Stimulated activated CD4-positive, alpha-beta T cell treated with anti-CD3 and anti-CD28 coated beads, Interleukin-1b, Interleukin-23, amount 100 ng/mL, for 48 hours (primary cell): ENCODE measurements at regions not wholly inside any gene's neighbourhood (a gene's known extent, or its start where the extent isn't known, plus 50 kb on each side); places are given as distances from the start of the nearest gene placed in this dataset.
"Not testable (repeated sequence)": the region's sequence is repeated elsewhere in the genome, so short reads cannot be mapped to it uniquely, and the experiment has no call there.

ENCODE experiments used
- DNase-seq: peaks from one replicate; pipeline ENCODE4 v3.0.0-alpha.2; 2020

DNA sequence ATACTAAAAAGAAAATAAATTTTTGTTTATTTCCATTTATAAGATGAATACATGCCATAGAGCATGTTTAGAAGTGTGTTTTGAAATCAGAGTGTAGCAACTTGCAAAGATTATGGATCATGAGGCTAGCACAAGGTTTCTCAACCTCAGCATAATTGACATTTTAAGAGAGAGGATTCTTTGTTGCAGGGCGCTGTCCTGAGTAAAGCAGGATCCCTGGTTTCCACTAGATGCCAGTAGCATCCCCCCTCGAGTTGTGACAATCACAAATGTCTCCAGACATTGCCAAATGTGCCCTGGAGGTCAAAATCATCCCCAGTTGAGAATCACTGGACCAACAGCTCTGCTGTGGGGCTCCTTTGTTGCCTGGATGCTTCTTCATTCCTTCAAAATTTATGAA, 128.5 kb upstream of the RBMS3 start:
- DNase-seq: no peak

DNA sequence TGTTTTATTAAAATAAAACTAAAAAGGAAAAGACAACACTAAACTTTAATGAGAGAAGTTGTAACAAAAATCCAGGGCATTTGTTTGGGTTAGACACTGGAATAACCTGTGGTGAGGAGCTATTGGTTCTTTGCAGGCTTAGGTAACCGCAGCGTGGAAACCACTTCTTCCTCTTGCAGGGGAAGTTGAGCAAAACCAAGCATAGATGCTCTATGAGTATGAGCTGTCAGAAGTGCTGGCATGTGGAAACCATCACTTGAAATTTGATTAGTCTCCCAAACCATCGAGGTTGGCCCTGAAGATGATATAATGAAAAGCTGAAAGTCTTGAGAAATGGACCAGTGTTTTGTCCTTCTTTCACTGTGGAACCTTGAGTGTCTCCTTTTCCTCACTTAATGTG, 127.1 kb upstream of the RBMS3 start:
- DNase-seq: peak; percentile 46

DNA sequence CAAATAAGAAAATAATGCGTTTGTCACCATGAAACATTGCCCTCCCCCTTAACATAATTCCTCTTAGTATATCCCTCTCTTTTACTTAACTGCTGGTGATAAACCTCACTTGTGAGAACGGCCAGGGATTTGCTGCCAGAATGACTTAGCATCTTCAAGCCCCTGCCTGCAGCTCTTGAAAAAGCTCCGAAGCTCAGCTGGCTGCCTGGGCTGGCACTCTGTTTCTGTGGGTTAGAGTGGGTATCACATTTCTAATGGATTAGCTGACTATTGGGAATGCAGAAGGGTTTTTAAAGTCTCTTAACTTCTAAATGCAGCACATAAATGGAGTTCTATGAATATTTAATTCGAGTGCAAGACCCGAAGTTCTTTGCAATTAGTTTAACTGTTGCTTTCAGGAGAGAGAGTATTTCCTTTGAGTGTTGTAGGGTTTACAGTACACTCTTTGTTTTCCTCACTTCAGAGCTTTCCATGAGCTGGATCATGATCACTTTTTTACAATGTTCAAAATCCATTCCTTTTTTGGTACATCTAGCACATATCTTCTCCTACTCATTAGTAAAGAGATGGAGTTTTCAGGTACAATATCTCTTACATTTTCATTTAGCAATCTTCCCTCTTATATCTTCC, 124.7 kb upstream of the RBMS3 start:
- no peak for DNase-seq

DNA sequence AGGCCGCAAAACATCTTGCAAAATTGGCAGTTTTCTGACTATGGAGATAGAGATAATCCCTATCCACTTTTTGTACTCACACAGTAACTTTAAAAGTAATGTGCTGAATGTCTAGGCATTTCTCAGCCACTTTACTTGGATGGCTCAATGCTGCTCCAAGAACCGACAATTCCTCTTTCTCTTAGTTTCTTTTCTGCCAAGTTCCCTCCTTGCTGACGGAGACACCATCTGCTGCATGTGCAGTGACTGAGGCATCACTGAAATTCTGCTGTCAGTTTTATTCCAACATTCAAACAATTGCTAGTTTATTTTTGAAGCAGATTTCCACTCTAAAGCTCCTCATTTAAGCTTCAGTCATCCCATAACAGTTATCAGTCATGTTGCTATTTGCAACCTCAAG, 116.0 kb upstream of the RBMS3 start:
- no peak for DNase-seq

DNA sequence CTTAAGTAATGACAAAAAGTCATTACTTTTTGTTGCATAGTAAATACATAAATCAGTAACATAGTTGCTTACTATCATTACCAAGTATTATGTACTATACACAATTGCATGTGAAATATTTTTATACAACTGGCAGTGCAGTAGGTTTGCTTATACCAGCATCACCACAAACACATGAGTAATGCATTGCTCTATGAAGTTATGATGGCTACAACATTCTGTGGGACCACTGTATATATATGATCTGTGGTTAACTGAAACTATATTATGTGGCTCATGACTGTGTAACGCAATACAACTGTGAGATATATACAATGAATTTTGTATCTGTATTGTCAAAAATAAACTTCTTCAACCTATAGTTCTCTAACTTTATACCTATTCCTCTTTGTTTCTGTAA, 113.7 kb upstream of the RBMS3 start:
- no peak for DNase-seq

DNA sequence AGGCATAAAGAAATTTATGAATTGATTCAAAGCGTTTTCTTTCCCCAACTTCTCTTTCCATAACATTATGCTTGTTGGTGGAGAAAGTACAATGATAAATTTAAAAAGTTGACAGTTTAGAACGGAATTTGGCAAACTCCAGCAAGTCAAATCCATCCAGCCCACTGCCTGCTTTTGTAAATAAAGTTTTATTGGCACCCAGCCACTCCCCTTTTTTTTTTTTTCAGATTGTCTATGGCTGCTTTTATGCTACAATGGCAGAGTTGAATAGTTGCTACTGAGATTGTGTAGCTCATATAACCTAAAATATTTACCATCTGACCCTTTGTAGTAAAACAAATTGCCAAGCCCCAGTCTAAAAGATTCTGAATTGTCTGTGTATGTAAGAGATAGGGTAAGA, 112.8 kb upstream of the RBMS3 start:
- no peak for DNase-seq

DNA sequence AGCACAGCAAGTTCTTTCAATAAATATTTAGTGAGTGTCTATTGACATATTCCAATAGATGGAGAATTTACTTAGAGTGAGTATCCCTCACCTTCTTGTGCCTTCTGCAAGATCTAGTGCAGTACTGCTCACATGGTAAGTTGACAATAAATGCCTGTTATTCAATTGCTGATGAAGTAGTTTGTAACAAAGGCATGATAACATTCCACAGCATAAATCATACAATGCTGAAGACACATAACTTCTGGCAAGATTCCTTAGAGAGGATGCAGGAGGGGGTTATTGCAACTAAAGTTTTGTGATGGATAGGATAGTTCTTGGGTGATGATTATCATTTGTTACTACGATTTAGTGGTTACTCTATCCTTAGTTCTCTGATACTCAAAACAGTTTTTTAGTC, 112.2 kb upstream of the RBMS3 start:
- no peak for DNase-seq

DNA sequence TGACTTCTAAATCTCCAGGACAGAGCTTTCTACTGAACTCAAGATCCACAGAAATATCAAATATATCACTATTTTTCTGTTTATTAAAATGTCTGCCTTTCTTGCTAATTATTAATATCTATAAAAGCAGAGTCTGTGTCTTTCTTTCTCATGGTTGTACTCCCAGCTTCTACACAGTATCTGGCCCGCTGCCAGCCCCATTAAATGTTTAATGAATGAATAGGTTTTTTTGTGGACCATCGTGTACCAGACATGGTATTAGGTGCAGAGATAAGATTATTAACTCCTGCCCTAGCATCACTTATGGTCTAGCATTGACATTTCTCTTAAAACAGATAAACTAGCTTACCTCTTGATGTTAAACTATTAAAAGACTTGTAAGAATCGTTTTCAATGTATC, 111.4 kb upstream of the RBMS3 start:
- DNase-seq: no peak

DNA sequence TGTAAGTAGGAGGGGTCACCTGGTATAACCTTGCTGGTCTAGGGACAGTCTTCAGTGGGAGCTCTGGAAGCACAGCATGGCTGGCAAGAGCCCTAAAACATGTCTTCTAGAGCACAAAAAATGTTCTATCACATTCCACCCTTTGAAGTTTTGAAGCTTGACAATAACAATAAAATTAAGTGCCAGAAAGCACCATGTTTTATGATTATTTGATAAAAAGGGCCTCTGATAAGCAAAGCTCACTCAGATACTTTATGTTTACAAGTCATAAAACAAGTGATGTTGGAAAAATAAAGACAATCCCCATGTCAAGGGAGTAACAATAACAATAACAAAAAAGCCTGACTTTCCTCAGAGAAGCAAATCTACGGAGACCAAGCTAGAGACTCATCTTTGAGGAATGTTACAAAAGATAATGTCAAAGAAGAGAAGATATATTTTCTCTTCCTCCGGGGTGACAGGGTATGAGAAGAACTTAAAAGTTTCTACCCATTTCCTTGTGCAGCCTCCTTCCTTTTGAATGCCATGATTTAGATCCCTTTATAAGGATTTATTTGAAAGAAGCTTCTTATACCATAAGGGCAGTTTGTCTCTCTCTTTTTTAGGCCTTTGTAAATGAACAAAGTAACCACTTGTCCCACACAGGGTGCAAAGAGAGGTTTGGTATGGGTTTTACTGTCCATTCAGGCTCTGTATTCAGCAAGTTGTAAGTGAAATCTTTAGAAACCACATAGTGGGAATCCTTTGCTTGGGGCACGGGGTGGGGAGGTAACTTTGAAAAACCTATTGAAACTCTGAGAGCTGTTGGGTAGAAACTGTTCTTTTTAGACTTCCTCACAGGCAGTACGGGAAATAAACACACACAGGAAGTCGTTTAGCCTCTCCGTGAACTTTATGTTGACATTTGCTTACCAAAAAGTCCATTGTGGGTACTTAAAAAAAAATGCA, 109.6 kb upstream of the RBMS3 start:
- DNase-seq: no peak

DNA sequence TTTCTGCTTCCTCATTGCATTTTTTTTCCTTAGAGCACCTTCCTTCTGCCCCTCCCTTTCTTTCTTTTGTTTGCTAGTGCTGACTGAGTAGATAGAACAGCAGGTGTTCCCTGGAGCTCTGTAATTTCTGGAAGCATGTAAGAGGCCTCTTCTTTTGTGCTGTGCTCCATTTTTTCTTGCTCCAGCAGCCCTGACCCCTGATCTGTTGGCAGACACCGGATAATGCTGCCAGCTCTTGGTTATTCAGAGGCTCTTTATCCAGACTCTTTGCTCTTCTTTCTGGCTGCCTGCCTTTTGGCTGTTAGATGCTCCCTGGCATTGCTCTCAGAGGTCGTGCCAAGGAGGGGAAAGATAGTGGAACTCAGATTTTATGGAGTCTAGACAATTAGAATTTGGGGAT, 104.4 kb upstream of the RBMS3 start:
- no peak for DNase-seq

DNA sequence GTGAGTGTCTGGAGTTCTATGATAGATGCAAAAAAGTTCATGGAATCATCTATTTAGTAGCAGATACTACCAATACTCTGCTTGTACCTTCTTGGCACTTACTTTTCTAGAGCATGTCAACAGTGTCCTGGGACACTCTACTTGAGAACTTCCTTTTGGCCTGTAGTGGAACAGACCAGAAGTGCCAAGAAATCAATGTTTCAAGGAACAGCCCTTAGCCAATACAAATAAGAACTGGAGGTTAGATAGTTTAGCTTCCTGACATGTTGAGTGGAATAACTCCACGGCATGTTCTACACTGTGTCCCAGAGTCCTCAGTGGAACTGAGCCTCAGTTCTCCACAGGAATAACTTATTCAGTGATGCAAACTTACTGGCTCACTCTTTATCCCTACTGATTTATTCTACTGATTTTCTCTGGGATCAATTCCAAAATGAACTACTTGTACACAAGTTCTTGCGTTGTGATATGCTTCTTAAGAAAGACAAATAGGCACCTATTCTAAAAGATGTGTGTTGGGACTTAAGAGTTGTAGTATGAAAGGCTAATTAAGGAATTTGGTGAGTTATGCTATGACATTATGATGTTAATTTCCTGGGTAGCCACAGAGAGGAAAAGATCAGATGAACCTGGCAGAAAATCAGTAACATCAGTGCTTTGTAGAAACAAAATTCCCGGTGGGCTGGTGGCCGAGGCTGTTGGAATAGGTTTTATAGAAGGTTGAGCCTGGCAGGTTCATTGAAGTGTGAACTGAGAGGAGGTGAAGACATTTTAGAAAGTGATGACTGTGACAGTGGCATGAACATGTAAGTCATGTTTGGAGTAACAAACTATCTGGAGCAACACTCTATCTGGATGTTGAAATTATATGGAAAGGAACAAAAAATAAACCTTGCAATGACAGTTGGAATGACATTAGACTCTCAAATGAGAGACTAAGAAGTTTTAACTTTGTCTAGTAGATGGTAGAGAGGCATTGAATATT, 101.8 kb upstream of the RBMS3 start:
- no peak for DNase-seq

DNA sequence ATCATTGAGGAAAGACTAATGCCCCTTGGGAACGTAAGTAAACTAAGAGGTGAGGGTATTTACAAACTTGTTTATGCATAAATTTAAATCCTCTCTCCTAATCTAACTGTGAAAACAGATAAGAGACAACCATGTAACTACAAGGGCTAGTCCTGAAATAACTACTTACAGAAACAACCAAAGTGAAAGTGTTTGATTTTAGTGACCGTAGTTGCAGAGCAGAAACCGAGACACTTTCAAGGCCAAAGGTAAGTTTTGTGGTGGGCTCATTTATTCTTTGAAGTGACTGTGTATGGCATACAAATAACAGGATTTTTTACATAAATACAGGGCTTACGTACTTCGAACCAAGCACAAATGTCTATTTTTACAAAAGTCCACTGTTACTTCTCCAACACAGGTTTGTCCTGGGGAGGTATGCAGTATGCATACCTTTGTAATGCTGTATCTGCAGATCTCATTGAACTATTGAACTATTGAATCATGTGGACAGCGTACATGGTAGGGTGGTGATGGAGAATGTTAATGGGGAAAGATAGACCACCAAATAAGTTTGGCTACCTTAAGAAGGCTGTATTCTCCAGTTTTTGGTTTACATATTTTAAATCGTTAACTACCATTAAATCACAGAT, 99.6 kb upstream of the RBMS3 start:
- no peak for DNase-seq

DNA sequence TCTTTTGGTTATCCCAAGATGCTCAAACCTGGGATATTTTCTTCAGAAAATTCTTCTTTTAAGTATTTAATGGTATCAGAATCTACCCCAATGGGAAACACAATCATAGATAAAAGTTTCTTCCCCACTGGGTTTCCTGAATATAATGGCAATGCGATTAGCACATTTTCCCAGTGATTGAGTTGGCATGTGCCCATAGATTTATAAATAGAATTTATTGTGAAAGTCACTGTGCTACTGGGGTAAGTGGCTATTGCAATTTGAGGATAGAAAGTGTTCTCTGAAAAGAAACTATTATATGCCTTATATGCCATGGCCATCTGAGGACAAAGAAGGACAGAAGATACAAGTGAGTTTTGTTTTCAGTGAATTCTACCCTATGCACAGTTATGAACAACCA, 99.0 kb upstream of the RBMS3 start:
- no peak for DNase-seq

DNA sequence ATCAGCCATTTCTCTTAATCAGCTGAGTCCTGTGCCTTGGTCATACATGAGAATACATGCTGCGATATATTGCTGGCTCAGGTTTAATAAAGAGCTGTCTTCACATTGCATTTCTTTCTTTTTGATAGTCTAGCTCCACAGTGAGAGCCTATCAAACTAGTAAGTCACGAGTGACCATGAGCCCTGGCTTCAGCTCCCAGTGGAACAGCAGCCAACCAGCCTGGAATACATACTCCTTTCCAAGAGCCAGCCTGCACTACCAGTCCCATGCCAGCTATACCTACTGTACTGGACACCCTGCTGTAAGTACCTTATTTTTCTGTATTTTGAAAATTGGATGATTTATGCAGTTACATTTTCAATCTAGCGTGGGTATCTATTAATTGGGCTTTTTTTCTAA, 98.0 kb upstream of the RBMS3 start:
- DNase-seq: not testable (repeated sequence)

DNA sequence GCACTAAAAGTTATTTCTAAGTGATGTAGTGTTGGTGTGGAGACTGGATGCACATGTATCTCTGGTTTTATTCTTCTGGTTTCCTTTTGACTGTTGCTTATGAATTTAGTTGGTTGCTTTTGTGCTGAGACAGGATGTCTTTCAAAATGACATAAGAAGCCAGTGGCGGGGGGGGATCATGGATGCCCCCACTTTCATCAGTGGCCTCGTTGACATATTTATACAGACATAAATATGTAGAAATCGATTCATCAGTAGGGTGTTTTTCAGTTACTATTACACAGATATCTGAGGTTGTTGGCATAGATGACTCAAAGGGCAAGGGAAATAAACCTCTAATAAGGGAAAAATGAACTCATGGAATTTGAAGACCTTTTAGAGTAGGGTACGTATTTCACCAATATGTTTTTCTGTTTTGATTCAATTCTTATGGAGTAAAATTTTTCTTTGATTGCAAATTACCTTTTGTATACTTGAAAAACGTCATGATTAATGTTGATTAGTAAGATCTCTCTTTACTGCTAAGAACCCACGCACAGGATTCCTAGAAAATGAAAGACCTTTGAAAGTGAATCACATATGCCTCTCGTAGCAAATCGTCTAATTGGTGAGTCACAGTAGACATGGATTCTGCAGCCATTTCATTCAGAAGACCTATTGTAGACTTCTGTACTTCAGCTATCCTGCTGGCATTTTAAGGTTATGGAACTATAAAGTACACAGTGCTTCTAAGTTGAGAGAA, 97.4 kb upstream of the RBMS3 start:
- DNase-seq: peak; percentile 54

DNA sequence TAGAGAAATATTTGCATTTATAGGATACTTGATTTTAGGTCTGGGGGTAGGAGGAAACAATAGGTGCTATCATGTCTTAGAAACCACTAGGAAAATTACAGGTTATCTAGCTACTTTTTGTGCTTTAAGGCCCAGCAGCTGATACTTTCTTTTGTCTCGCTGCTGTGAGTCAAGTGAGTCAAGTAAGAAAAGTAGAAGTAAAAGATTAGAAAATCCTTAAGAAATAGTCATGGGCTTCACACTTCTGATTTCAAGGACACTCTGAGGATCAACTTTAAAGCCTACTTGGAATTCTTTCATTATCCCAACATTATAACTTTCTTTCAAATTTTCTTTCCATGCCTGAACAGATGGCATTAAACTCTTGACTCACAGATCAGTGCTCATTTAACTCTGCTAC, 95.2 kb upstream of the RBMS3 start:
- no peak for DNase-seq

DNA sequence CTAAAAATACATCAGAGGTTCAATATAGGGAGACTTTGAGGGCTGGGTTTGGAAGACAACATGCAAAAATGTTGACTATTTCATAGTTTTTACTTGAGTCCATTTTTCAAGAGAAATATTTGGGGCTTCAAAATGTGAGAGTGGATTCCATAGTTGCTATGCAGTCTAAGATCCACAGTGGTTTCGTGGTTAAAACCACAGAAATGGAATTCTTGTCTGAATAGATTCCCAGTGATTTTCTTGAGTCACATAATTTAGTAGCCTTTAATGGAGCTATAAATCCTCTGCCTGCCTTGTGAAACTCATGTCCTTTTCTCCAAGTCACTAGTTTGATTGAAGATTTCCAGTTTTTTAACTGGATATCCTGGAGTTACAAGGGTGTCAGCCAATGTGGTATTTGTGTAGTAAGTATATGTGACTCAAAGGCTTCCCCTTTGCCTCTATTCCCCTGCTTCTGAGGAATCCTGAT, 94.7 kb upstream of the RBMS3 start:
- DNase-seq: no peak

DNA sequence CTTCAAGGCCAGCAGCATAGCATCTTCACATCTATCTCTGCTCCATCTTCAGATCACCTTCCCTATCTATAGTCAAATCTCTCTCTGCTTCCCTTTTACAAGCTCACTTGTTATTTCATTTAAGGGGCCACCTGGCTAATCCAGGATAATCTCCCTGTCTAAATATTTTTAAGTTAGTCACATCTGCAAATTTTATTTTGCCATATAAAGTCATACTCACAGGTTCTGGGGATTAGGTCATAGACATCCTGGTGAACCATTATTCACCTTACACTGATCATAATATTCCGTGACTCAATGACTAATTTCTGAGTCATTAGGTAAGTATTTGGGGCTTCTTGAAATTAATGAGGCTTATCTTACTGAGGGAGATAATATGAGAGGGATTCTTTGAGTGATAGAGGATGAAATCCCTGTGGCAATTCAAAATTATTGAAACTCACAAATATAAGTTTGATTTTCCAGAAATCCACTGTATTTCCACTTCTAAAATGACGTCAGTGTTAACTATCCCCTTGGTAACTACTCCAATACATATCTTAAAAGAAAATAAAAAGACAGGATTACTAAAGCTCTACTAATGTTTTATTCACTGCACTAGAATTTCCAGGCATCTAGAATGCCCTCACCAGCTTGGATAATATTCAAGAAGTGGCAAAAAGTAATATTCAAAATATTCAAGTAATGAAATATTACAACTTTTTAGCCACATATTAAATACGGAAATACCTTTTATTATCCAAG, 93.7 kb upstream of the RBMS3 start:
- DNase-seq: no peak

DNA sequence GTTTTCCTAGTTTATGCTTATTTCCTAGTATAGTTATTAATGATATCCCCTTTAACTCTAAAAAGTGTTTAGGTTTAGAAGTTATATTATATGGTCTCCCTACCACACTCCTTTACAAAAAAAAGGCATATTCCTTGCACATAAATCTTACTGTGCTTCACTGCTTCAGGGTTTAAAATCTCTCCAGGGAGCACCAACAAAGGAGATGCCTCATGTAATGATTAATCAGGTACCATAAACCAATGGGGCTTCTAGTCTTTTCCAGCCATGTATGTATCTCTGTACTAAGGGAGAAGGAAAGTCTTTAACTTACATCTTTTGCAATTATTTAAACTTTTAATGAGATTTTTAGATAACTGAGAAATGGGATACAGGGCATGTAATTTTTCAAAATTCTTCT, 91.5 kb upstream of the RBMS3 start:
- DNase-seq: no peak

DNA sequence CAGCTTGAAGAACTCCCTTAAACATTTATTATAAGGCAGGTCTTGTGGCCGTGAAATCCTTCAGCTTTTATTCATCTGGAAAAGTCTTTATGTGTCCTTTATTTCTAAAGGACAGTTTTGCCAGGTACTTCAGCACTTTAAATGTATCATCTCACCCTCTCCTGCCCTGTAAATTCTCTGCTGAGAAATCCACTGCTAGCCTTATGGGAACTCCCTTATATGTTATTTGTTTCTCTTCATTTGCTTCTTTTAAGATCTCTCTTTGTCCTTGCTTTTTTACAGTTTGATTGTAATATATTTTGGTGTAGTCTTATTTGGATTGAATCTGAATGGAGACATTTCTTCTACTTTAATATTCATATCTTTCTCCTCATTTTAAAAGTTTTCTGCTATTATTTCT, 86.7 kb upstream of the RBMS3 start:
- DNase-seq: no peak

DNA sequence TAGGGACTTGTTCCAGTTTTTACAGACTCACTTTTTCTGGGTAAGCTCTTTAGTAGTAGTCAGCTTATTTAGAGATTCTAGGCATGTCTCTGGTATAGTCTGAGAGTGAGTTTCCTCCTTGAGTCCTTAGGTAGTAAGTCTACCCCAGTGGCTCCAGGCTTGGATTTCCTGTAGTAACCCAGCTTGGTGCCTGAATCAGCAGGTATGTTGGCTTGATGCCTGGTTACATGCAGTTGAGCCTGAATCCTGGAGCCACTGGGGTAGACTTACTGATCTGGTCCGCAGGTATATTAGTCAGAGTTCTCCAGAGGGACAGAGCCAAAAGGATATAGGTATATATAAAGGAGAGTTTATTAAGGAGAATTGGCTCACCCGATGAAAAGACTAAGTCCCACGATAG, 85.8 kb upstream of the RBMS3 start:
- no peak for DNase-seq
